ENCODE measurements at regions not wholly inside any gene's neighbourhood (a gene's known extent, or its start where the extent isn't known, plus 50 kb on each side); places are given as distances from the start of the nearest gene placed in this dataset.

DNA sequence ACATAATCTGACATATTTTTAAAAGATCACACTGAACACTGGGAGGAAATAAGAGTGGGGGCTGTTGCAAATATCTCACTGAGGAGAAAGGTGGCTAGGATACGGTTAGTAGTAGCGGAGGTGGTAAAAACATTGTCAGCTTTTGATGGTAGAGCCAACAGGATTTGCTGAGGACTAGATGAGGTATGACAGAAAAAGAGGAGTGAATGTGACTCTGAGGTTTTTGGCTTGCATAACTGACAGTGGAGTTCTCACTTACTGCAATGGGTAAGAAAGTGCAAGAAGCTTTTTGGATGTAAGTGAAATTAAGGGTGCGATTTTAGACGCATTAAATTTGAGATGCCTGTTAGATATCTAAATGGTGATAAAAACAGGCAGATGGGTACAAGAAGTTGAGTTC is 102.0 kb upstream of the MBL2 start:
- no peak for DNase-seq (ENCODE audit: low spot score)
- TF ChIP-seq, protein P1, sequence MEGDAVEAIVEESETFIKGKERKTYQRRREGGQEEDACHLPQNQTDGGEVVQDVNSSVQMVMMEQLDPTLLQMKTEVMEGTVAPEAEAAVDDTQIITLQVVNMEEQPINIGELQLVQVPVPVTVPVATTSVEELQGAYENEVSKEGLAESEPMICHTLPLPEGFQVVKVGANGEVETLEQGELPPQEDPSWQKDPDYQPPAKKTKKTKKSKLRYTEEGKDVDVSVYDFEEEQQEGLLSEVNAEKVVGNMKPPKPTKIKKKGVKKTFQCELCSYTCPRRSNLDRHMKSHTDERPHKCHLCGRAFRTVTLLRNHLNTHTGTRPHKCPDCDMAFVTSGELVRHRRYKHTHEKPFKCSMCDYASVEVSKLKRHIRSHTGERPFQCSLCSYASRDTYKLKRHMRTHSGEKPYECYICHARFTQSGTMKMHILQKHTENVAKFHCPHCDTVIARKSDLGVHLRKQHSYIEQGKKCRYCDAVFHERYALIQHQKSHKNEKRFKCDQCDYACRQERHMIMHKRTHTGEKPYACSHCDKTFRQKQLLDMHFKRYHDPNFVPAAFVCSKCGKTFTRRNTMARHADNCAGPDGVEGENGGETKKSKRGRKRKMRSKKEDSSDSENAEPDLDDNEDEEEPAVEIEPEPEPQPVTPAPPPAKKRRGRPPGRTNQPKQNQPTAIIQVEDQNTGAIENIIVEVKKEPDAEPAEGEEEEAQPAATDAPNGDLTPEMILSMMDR (IDR thresholded peaks at IDR 0.05; ENCODE audit: extremely low read depth, missing control alignments), result no peak

DNA sequence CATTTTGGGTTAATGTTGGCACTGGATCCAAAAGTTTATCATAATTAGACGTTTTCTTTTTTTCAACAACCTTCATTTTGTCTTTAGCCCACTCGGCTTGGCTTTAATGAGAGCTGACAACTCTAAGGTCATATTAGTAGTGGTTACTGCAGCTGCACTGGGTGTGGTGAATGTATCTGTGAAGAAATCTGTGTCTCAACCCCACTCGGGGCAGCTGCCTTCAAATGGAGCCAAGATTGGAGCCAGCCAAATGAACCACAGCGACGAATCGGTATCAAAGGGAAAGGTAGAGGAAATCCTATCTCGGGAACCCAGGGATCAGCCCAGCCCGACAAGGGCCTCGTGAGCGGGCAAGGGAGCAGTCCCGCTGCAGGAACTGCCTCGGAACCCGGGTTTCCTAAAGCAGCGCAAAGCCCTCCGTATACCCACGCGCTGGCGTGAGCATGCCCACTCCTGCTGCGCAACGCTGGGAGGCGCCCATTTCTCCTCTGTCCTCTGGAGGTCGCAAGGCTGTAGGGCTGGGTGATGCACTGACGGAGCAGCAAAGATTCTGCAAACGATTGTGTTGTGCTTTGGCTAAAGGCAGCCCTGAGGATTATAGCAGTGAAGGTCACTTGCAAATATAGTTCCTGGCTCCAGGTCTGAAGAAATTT is 98.7 kb upstream of the MBL2 start:
- DNase-seq (ENCODE audit: low spot score), result no peak
- TF ChIP-seq, protein P1 (IDR thresholded peaks at IDR 0.05; ENCODE audit: extremely low read depth, missing control alignments), result no peak

DNA sequence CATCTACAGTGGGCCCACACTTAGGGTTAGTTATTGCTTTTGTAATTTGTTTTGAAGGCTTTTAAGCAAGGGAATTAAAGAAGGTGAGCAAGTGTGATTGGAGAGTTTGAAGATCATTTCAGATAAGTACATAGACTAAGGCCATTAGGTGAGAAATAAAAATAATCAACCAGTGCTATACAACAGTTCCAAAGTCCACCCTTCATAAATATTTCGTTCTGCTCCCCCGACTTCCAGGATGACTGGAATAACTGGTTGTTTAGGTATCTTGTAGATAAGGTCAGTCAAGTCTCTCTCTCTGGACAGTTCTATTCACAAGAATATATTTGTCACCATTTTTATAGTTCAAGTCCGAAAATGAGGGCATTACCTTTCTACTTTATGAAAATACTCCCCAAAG is 98.0 kb upstream of the MBL2 start:
- no peak for DNase-seq (ENCODE audit: low spot score)

DNA sequence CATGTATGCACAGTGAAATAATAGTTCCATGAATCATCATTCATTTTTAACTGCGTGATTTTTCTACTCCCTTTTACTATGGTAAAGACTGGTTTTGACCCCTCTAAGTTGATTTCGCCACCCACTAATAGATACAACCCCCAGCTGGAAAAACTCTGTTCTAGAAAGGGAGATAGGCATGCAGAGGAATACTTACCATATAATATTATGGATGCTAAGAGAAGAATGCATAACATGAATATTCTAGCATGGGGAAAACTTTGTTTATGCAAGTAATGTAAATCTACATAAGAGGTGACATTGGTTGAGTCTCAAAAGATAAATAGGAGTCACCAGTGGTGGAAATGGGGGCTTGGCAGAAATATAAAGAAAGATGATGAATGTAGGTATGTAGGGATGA is 97.3 kb upstream of the MBL2 start:
- TF ChIP-seq, protein P1 (IDR thresholded peaks at IDR 0.05; ENCODE audit: extremely low read depth, missing control alignments), result no peak
- no peak for DNase-seq (ENCODE audit: low spot score)

More for the DNA sequence above, 98.0 kb upstream of the MBL2 start:
- TF ChIP-seq, protein P1 (IDR thresholded peaks at IDR 0.05; ENCODE audit: extremely low read depth, missing control alignments), result no peak

DNA sequence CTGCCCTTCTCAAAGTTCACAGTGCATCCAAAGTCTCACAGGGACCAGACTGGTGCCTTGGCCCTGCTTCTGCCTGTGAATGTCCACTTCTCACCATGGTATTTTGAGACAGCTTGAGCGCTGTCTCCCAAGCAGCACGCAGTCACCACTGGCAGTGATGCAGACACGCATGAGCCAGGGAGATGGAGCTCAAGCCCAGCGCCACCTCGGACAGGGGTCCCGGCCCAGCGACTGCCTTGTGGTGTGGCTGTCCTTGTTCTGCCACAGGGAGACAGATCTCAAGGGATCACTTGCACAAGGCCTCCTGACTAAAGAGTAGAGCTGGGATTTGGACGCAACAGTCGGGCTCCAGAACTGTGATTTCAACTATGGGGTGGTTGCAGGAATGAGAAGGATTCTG is 92.6 kb upstream of the MBL2 start:
- TF ChIP-seq, protein P1 (IDR thresholded peaks at IDR 0.05; ENCODE audit: extremely low read depth, missing control alignments), result no peak
- DNase-seq (ENCODE audit: low spot score), result no peak

DNA sequence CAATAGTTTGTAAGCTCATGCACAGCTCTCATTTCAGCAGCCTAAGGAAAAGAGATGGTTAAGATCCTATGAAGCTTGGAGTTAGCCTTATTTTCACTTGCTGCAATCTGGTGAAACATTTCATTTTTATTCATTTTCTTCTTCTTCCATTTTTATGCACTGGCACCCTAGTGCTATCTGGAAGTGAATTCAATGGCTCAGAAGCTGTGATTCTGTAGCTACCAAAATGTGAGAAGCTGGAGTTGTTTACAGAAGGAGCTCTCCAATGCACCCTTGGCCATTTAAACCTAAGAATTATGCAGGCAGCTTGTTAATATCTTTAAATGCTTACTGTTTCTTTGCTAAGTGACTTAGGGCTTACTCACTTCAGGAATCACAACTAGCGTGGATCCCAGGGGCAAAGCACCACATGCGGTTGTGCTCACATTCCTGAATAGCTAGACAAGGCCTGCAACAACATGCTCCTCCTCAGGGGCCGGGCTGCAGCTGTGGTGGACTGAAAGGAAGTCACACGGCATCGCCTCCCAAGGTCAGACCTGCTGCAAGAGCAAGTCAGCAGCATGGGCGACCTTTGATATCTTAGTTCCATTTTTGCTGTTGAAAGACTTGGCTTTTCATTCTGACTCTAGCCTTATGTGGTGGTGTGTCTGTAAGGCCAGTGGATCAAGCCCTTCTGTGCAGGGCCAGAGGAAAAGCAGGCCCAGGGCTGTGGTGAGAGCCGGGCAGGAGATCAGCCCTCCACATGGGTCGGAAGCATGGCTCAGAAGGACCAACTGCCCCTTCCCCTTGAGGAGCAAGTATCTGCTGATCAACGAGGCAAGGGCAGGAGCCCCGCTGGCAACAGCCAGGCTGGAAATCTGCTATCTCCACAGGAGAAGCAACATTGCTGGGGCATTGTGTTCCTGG is 91.9 kb upstream of the MBL2 start:
- TF ChIP-seq, protein P1 (IDR thresholded peaks at IDR 0.05; ENCODE audit: extremely low read depth, missing control alignments), result no peak
- DNase-seq (ENCODE audit: low spot score), result no peak

DNA sequence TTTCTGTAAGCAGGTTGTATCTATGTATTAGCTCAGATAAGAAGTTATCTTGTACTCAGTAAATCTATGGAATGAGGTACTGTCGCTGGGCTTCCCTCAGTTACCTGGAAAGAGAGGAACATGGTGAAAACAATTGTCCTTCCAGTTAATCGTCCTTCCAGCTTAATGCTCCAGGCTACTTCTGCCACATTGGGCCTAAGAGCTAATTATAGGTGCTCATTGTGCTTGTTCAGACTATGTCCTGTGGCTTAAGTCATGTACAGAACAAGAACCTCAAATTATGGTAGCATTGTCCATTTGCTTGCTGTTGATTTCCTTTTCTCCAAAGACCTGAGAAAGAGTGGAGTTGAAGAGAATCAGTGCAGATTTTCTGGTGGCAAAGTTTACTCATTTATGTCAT is 86.1 kb upstream of the MBL2 start:
- TF ChIP-seq, protein P1 (IDR thresholded peaks at IDR 0.05; ENCODE audit: extremely low read depth, missing control alignments), result no peak
- DNase-seq (ENCODE audit: low spot score), result no peak
